Vagina (tissue), 2 donors: ENCODE measurements at regions not wholly inside any gene's neighbourhood (a gene's known extent, or its start where the extent isn't known, plus 50 kb on each side); places are given as distances from the start of the nearest gene placed in this dataset.
A peak's percentile ranks its signal among the peaks of the same experiment; 100 is the strongest.

ENCODE experiments used
- DNase-seq, 2 donors: peaks; one replicate each; pipeline ENCODE4 v3.0.0-alpha.2; 2017; ENCODE audit errors: extremely low spot score in 2 of 2
- H3K27ac ChIP-seq: fragments of 200-600 bp; sonication (generic); one replicate; pipeline ENCODE4 v1.5.1; 2019
- H3K27me3 ChIP-seq: fragments of 200-600 bp; sonication (generic); one replicate; pipeline ENCODE4 v1.5.1; 2019
- H3K36me3 ChIP-seq, 2 donors: fragments of 200-600 bp; sonication (generic); one replicate each; pipeline ENCODE4 v1.5.1; 2017 to 2019
- H3K4me1 ChIP-seq: fragments of 200-600 bp; sonication (generic); one replicate; pipeline ENCODE4 v1.5.1; 2019
- H3K4me3 ChIP-seq, 2 donors: fragments of 200-600 bp; sonication (generic); 1 replicate in 1 of 2; 2 replicates in 1 of 2; pipeline ENCODE4 v1.5.1; 2016 to 2019
- H3K9me3 ChIP-seq: fragments of 200-600 bp; sonication (generic); one replicate; pipeline ENCODE4 v1.5.1; 2019
- CTCF ChIP-seq, 3 experiments: fragments of 450-650 bp in 2 of 3; fragments of 200-600 bp in 1 of 3; sonication (generic) in 1 of 3; IDR thresholded peaks; one replicate each; pipeline ENCODE4 v1.5.1; 2017 to 2019; ENCODE audit warnings: antibody characterized with exemption in 3 of 3, mild to moderate bottlenecking in 2 of 3, moderate library complexity in 2 of 3
- POLR2A ChIP-seq, 2 donors: fragments of 450-650 bp; IDR thresholded peaks; one replicate each; pipeline ENCODE4 v1.6.1; 2017; ENCODE audit warnings: antibody characterized with exemption in 2 of 2, mild to moderate bottlenecking in 2 of 2, moderate library complexity in 2 of 2
- POLR2AphosphoS5 ChIP-seq, 2 donors: sonication (generic); formaldehyde crosslinking; IDR thresholded peaks; one replicate each; pipeline ENCODE4 v1.9.0; 2017; ENCODE audit warnings: antibody characterized with exemption in 2 of 2, mild to moderate bottlenecking in 2 of 2, low read depth in 1 of 2; ENCODE audit not compliant: insufficient read depth in 1 of 2
- intact Hi-C: fragments of 100-400 bp; cut with DNase I; formaldehyde crosslinking; loops from one replicate; pipeline ENCODE4 v1.15.1; 2023

- H3K27me3 ChIP-seq = no peaks in the 10 kb centered on the region
- intact Hi-C loops = no loop called here
- H3K4me1 ChIP-seq = no peaks in the 10 kb centered on the region
- no peak overlapping the region for H3K27ac ChIP-seq
- no peaks in the 10 kb centered on the region for H3K36me3 ChIP-seq
- H3K9me3 ChIP-seq = no peaks in the 10 kb centered on the region
- peak; percentile 25 to 46 for DNase-seq
- no peak for TF ChIP-seq POLR2AphosphoS5 (IDR thresholded peaks at IDR 0.05; ENCODE audit: insufficient read depth in 1 of 2, low read depth in 1 of 2)
- no peak for TF ChIP-seq CTCF (IDR thresholded peaks at IDR 0.05)
- no peak for TF ChIP-seq POLR2A (IDR thresholded peaks at IDR 0.05)
- H3K4me3 ChIP-seq = no peak overlapping the region
Measured at GRCh38 chr2:236359426-236360045, 95.3 kb upstream of the ASB18 start.

- intact Hi-C loops = no loop called here
Measured at GRCh38 chr2:236360496-236360895, 96.3 kb upstream of the ASB18 start.

GRCh38 chr2:236363711-236364277, 99.6 kb upstream of the ASB18 start:
- TF ChIP-seq POLR2A (IDR thresholded peaks at IDR 0.05) = no peak
- TF ChIP-seq CTCF (IDR thresholded peaks at IDR 0.05) = no peak
- no peak for TF ChIP-seq POLR2AphosphoS5 (IDR thresholded peaks at IDR 0.05; ENCODE audit: insufficient read depth in 1 of 2, low read depth in 1 of 2)
- DNase-seq = peak; percentile 25 to 27
- Histone ChIP-seq H3K27me3 (no peaks in the 10 kb centered on the region), H3K36me3 (no peaks in the 10 kb centered on the region), H3K4me3 (no peak overlapping the region), H3K27ac (no peak overlapping the region), H3K4me1 (no peaks in the 10 kb centered on the region), H3K9me3 (no peaks in the 10 kb centered on the region)
- intact Hi-C loops = no loop called here

More at GRCh38 chr2:236360496-236360895, 96.3 kb upstream of the ASB18 start:
- H3K9me3 ChIP-seq = no peaks in the 10 kb centered on the region
- no peaks in the 10 kb centered on the region for H3K36me3 ChIP-seq
- no peaks in the 10 kb centered on the region for H3K27me3 ChIP-seq
- H3K4me1 ChIP-seq = no peaks in the 10 kb centered on the region
- no peak overlapping the region for H3K4me3 ChIP-seq
- H3K27ac ChIP-seq = no peak overlapping the region
- no peak for TF ChIP-seq POLR2AphosphoS5 (IDR thresholded peaks at IDR 0.05; ENCODE audit: insufficient read depth in 1 of 2, low read depth in 1 of 2)
- TF ChIP-seq POLR2A (IDR thresholded peaks at IDR 0.05) = no peak
- TF ChIP-seq CTCF (IDR thresholded peaks at IDR 0.05) = no peak
- peak in 1 of 2 donors; percentile 7 for DNase-seq

GRCh38 chr2:236365258-236366048, 101.2 kb upstream of the ASB18 start:
- Histone ChIP-seq H3K36me3 (no peaks in the 10 kb centered on the region), H3K9me3 (no peaks in the 10 kb centered on the region), H3K4me3 (no peak overlapping the region), H3K27me3 (no peaks in the 10 kb centered on the region), H3K27ac (no peak overlapping the region), H3K4me1 (no peaks in the 10 kb centered on the region)
- intact Hi-C loops = no loop called here
- DNase-seq = peak; percentile 71 to 92
- no peak for TF ChIP-seq POLR2A (IDR thresholded peaks at IDR 0.05)
- no peak for TF ChIP-seq CTCF (IDR thresholded peaks at IDR 0.05)
- no peak for TF ChIP-seq POLR2AphosphoS5 (IDR thresholded peaks at IDR 0.05; ENCODE audit: insufficient read depth in 1 of 2, low read depth in 1 of 2)

GRCh38 chr2:236366049-236366387, 101.8 kb upstream of the ASB18 start:
- Histone ChIP-seq H3K27me3 (no peaks in the 10 kb centered on the region), H3K4me3 (no peak overlapping the region), H3K9me3 (no peaks in the 10 kb centered on the region), H3K27ac (no peak overlapping the region), H3K36me3 (no peaks in the 10 kb centered on the region), H3K4me1 (no peaks in the 10 kb centered on the region)
- intact Hi-C loops = no loop called here
- TF ChIP-seq POLR2AphosphoS5 (IDR thresholded peaks at IDR 0.05; ENCODE audit: insufficient read depth in 1 of 2, low read depth in 1 of 2) = no peak
- no peak for TF ChIP-seq POLR2A (IDR thresholded peaks at IDR 0.05)
- TF ChIP-seq CTCF (IDR thresholded peaks at IDR 0.05) = no peak
- peak in 1 of 2 donors; percentile 65 for DNase-seq
